ENCODE measurements at regions not wholly inside any gene's neighbourhood (a gene's known extent, or its start where the extent isn't known, plus 50 kb on each side); places are given as distances from the start of the nearest gene placed in this dataset.
"Not testable (repeated sequence)": the region's sequence is repeated elsewhere in the genome, so short reads cannot be mapped to it uniquely, and the experiment has no call there.

DNA sequence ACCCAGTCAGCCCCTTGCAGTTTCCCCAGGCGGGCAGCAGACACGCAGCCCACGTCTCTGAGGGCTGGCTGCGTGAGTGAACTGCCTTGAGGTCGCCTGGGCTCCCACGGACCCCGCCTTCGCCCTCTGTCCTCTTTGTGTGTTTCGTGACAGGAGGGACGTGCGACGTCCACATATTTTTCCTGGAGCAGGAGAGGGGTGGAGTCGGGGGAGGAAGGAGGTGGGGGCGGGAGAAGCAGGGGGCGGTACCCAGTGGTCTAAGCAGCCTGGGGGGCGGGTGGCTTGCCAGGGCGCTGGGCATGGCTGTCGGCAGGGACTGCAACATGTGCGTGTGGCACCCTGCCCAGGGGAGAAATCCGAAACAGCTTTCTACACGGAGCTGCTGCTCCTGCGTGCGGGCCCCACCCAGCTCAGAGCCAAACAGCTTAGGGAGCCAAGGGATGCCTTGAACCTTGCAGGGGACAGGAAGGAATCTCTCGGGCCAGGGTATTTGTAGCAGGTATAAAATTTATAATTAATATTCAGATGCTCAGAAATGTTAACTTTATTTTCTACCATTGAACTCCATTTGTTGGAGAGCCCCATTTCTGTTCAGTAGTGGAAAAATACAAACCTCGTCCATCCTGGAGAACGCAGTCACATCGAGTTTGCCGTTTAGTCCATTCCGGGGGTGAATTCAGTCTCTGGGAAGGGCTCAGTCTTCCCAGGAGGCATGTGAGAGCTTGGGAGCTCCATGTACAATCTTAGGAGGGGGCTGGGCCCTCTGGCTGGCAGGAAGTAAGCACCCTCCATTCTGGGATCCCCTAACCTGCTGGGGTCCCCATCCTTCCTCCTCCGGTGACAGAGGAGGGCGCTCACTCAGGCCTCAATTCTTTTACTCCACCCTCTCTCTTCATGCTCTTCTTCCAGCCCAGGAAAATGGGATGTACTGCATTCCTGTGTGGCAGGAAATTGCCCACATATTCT, 79.1 kb upstream of the MEF2A start:
- no peak for DNase-seq

DNA sequence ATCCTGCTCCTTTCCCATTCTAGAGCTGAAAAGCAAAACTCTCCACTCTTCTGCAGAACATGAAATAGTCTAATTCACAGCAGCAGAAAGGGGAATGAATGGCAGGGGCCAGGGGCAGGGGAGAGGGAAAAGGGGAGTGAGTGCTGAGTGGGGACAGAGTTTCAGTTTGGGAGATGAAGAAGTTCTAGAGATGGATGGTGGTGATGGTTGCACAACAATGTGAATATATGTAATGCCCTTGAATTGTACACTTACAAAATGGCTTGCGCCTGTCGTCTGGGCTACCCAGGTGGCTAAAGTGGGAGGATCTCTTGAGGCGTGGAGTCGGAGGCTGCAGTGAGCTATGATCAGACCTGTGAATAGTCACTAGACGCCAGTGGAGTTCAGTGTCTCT, 78.5 kb upstream of the MEF2A start:
- no peak for DNase-seq

DNA sequence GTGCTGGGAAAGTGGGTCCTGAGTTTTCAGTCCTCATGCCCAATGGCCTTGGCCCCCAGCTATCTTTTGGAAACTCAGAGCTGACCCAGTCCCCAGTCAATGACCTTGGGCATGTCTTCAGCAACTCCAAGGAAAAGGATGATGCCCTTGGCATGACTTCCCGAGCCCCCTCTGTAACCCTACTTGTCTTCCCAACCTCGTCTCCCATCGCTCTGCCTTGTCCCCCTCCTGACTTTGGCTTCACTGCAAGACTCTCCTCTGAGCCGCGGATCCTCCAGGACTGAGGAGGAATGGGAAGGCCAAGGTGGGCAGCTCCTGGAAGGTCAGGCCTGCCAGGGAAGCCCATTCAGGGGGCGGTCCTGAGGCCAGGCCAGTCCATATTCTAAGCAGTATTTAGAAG, 73.5 kb upstream of the MEF2A start:
- DNase-seq = no peak

DNA sequence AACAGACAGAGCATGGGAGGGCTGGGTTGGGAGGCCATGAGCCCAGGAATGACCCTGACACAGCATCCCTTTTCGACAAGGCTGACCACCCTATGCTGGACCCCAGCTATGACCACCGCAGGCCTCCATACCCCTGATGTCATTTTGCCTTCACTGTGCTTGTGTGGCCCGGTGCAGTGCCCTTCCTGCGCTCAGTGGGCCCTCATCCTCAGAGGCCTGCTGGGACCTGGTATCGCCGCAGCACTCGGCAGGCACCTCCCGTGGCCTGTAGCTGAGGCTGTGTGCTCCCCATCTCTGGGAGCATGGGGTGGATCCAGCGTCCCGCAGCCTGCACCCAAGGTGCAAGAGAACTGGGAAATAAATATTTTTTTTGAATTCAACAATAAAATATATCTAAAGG, 73.1 kb upstream of the MEF2A start:
- no peak for DNase-seq

DNA sequence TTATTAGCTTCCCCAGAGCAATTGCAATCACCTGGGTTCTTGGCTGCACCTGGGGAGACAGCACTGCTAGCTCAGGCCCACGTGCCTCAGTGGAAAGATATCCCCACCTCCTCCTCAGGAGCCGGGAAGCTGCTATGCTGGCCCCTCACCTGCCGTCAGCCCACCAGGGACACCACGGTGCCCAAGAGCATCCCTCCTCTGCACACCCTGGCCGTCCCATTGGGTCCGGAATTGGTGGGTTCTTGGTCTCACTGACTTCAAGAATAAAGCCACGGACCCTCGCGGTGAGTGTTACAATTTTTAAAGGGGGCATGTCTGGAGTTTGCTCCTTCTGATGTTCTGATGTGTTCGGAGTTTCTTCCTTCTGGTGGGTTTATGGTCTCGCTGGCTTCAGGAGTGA, 72.3 kb upstream of the MEF2A start:
- DNase-seq = no peak

DNA sequence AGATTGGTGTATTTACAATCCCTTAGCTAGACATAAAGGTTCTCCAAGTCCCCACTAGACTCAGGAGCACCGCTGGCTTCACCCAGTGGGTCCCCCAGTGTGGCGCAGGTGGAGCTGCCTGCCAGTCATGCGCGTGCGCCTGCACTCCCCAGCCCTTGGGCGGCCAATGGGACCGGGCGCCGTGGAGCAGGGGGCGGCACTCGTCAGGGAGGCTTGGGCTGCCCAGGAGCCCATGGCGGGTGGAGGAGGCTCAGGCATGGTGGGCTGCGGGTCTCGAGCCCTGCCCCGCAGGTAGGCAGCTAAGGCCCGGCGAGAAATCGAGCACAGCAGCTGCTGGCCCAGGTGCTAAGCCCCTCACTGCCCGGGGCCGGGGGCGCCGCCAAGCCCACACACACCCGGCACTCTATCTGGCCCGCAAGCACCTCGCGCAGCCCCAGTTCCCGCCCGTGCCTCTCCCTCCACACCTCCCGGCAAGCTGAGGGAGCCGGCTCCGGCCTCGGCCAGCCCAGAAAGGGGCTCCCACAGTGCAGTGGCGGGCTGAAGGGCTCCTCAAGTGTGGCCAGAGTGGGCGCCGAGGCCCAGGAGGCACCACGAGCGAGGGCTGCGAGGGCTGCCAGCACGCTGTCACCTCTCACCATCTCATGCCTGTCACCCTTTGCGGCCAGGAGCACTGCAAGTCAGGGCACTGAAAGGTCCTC, 71.1 kb upstream of the MEF2A start:
- DNase-seq = not testable (repeated sequence)

DNA sequence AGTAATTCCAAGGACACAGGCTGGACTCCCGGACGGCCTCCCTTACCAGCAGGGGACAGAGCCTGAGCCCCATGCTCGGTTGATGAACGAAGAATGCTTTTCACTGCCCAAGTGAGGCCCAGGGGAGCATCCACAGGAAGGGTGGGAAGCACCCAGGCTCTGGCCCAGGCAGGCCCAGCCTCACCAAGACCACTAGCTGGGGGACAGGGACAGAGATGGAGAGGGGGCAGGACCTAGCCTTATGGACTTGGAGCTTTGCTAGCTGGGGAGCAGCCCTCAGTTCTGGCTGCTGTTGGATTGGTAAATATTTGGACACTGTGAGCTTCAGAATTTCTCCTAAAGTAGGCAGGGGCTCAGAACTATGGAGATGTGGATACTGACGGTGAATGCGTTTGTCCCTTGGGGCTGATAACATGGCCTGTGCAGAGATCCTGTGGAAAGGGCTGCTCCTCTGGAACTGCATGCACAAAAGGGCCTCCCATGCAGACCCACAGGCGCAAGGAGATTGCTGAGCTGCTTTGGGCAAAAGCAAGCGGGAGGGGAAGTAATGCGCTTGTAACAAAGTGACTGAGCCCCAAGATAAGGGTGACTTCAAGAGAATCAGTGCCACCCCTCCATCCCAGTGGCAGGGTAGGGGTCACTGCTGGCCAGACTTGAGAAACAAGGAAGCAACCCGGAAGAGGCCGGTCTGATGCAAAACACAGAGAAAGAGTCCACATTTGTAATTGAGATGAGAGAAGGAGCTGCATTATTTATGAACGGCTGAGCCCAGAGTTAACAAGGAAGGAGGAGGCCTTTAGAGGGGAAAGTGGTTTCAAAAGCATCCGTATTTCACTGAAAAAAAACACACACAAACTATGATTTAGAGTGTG, 70.1 kb upstream of the MEF2A start:
- no peak for DNase-seq

DNA sequence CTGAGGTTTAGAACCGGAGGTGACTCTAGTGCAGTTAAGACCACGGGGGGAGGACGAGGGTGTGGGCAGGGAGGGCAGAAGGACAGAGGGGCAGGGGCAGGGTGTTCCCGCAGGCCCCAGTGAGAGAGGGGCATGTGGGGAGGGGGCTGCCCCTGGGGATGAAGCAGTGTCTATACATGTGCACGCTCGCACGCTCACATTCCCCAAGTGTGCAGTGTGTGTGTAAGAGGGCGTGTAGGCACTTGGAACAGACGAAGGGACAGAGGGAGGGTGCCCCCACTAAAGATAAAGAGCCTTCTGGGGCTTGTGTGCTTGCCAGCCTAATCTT, 69.5 kb upstream of the MEF2A start:
- DNase-seq = no peak

DNA sequence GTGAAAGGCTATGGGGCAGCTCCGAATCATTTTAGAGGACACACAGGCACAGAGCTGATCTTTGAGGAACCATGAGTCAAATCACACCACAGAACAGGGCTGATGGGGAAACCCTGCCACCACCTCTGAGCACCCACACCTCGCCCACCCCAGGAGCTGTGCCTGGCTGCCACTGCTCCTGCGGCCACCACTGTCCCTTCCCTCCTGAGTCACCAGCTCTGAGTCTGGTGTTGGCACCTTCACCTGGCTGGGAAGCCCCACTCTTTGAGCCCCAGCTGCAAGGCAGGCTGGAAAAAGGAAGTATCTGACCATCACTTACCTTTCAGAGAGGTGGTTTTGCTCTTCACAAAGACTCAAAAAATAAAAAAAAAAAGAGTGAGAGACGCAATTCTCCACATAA, 63.6 kb upstream of the MEF2A start:
- no peak for DNase-seq

DNA sequence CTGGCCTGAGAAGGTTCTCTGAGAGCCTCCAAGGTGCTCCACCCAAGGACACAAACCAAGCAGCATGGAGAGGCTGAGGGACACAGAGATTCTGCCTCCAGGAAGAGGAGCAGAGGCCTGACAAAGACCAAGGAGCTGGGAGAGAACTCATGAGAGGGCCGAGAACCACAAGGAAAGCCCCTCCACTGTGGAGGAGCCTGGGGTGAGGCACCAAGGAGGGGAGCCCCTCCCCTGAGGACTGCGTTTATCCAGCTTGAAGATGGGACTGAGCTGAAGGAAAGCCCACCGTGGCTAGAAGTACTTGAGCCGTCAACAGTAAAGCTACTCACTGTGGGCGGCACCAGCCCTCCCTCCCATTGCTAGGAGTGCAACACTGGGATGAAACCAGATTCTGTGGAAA, 63.1 kb upstream of the MEF2A start:
- no peak for DNase-seq

DNA sequence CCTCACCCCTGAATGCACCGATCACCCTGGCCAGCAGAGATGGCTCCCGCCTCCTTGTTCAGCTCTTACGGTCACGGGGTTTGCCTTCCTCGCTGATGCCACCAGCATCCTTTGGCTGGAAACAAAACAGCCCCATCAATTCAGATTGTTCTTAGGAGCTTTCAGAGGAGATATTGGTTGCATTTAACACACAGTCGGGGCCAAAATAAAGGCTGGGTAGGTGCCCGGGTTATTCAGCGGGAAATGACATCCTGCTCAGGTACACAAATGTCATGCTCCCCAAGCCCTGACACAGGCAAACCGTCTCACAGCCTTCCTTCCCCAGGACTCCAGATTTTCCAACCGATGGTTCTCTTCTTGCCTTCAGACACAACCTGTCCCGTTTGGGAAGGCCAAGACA, 62.4 kb upstream of the MEF2A start:
- no peak for DNase-seq

DNA sequence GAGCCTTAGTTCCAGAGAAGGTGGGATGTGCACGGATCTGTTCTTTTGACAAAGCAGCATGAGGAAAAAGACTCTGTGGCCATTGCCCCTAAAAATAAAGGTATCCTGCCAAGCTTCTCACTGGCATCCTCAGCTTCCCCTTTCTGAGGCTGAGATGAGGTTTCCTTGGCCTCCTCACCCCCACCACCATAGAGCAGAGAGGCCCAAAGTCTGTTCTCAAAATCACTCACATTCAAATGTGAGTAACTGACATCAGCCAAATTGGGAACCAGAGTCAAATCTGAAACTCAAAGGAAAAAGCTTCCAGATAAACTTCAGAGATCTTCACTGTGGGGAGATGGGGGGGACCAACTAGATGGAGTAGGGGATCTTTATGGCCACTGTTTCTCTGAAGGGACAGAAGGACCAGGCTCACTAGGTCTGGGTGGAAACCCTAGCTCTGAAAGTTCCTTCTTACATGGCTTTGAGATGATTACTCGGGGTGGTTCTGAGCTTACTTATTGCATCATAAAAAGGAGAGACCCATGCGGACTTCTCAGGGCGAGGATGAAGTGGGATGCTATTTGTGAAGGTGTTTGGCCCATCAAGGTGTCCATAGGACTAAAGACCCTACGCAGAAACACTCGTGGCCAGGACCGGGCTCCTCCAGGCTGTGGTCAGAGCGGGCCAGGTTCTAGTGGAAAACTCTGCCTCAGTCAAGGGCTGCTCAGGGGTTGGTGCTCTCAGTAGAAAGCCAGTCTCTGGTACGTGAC, 61.5 kb upstream of the MEF2A start:
- DNase-seq = no peak

DNA sequence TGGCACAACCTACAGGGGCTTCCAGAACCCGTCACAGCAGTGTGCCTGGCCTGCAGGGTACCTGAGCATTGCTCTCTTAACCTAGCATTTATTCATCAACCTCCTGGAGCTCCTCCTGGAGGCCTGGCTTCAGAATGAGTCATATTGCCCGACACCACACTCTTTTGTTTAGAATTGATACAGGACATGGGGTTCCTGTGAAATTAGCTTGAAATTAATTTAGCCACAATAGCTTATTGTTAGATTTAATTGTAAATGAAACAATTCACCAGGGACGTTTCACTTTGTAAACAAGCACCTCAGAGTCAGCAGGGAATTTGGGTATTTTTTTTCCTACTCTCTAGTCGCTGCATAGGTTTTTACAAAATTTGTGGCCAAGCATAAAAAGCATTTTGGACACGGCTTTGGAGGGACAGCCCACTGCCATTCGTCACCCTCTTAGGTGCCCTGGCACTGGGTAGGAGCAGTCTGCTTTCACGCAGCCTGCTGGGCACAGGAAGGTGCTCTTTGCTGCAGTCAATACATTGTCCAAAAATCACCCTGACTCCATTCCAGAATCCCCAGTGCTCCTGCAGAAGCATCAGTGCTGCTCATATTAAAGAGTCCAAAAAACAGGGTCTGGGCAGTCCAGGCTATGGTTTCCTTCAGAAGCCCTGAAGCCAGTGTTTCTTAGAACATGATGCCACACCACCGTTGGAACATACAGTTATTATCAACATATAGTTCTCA, 60.8 kb upstream of the MEF2A start:
- no peak for DNase-seq

DNA sequence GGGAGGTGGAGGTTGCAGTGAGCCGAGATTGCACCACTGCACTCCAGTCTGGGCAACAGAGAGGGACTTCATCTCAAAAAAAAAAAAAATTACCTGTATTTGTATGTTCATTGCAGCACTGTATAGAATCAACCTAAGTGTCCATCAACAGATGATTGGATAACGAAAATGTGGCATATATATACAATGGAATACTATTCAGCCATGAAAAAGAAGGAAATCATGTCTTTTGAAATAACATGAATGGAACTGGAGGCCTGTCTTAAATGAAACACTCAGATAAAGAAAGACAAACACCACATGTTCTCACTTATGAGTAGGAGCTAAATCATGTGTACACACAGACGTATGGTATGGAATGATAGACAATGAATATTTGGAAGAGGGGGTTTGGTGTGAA, 59.4 kb upstream of the MEF2A start:
- no peak for DNase-seq

DNA sequence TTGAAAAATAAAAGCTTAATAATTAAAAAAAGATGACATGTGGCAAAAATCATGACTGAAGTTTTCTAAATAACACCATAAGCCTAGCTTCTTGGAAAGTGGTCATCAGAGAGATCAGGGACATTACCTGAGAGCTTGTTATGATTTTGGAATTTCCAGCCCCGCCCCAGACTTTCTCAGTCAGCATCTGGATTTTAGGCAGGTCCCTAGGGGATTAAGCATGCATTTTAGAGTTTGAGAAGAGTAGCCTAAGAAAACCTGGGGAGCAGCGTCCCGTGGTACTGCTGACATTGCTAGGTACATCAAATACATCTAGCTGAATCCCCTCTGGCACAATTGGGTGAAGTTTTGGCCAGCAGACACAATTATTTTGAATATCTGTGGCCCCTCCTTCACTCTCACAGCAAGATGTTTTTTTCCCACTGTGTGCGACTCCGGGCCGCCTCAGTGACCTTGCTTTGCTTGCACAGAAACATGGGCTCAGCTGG, 58.7 kb upstream of the MEF2A start:
- DNase-seq = no peak

DNA sequence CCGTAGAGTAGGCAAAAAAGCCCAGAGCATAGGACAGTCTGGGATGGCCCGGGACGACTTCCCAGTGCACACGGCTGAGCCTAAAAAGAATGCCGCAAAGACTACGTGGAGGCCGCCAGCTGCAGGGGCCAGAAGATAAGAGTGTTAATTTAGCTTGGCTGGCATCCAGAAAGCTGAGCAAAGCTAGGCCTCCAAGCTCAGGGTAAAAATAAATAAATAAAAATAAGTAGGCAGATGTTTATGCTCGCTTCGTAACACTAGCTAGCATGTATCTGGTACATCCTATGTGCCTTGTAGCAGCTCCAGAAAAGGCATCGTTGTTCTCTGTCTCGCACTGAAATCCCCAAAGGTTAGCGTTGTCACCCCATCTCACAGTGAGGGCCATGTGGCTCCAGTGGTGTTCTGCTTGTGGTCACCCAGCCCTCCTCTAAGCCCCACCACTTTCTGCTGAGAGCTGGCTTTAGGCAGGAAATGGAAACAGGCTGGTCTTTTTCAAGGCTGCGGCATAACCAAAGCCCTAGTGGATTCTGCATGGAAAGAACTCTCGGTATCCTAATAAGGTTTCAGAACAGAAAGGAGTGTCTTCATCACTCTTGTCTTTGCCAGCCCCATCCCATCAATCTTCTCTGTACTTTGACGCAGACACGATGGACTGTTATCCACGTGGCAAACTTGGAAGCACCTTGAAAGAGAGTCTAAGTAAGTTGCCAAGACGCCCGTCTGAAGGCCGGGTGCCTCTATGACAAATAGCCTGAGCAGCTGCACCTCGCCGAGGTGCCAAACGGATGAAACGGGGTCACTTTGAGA, 58.1 kb upstream of the MEF2A start:
- no peak for DNase-seq

DNA sequence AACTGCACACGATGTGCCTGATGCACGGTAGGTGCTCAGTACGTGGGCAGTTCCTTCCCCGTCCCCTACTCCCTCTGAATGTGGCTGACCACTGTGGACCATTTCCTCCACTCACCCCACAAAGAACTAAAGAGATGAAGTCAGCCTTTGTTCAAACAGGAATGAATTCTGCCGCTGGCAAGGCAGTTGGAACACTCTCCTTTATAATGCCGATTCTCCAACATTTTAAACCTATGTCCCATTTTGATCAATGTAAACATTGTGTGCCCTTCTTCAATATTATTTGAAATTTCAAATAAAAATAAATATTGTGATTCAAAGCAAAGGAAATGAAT, 57.5 kb upstream of the MEF2A start:
- no peak for DNase-seq

DNA sequence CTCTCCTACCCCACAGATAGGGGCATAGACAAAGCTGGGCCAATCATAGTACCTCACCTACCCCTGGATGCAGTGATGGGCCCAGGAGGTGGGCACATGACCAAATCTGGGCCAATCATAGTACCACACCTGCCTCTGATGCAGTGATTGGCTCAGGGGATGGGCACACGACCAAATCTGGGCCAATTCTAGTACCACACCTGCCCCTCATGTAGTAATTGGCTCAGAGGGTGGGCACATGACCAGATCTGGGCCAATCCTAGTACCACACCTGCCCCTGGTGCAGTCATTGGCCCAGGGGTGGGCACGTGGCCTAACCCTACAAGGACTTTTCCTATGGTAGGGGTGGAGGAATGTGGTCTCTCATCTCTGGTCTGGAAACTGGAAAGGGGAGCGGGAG, 56.9 kb upstream of the MEF2A start:
- DNase-seq = no peak

DNA sequence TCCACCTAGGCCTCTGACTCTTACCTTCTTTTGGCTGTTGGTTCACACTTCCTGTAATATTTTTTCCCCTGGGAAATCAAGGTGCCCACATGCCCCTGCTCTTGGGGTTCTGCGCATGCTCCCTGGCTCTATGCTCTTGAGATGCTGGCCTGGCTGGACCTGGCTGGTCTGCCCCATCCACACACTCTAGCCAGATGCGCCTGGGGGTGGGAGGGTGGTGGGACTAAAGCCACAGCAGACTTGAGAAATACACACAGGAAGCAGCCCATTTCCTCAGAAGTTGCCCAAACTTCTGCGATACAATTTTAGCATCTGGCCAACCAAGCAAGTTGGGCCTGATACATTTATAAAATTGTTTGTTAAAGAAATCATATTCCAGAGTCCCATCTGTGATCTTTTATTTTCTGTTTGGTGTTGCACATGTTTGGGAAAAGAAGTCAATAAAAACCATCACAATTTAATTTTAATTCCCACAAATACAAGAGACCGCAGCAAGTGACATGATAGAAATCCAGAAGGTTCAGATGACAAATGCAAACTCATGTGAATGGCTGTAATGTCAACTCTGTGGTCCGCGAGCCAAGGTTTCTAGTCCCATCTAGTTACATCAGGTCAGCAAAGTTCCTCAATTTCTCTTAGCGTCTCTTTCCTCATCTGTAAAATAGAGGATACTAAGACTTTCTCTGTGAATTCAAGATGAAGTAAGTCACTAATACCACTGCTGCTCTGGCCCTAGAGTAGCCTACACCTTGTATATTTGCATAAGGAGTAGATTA, 55.9 kb upstream of the MEF2A start:
- no peak for DNase-seq

DNA sequence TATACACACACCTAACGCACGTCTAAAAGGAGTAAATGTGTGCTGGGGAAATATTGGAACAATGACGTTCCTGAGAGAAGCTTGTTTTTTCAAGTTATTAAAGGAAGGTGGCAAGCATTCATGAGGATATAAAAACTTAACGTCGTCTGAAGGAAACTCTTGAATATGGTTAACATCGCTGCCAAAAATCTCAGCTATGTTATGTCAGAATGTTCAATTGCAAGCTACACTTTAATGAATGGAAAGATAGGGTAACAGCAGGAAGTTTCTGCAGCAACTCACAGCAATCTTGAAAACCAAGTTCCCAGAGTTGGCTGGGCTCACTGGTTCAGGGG, 54.3 kb upstream of the MEF2A start:
- DNase-seq = no peak

Measured in activated CD8-positive, alpha-beta memory T cell treated with anti-CD3 and anti-CD28 coated beads, Interleukin-2, amount 50 U/mL, for 4 hours (primary cell).